22Rv1 (cell line): ENCODE measurements at regions not wholly inside any gene's neighbourhood (a gene's known extent, or its start where the extent isn't known, plus 50 kb on each side); places are given as distances from the start of the nearest gene placed in this dataset.

Experiments used
- CTCF ChIP-seq: fragments of 450-650 bp; IDR thresholded peaks from 2 replicates; pipeline ENCODE4 v1.5.1; 2017; ENCODE audit warnings: mild to moderate bottlenecking
- ZFX ChIP-seq: fragments of 450-650 bp; IDR thresholded peaks from 2 replicates; pipeline ENCODE4 v1.6.1; 2017; ENCODE audit warnings: antibody characterized with exemption, borderline replicate concordance

DNA sequence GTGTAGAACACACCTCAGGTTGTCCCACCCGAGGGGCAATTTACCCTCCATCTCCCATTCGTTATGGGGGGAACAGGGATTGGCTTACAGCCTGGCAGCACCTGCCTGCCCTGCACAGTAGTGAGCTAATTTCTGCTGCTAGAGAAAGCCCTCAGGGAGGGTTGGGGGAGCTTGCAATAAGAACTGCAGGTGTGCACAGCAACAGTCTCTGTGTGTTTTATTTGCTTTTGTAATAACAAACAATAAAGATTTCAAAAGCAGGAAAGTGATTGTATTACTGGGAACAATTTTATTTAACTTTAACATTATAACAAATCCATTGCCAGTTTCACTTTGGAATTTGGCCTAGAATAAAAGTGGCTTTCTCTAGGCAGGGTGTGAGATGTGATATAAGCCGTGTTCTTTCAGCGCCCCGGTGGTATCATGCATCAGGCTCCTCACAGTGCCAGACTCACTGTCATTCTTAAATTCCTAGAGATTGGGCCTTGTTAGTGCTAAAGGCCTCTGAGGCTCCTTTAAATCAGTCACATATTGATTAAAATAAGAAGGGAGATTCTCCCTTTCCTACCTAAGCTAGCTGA is 81.1 kb downstream of the RMI1 start:
- TF ChIP-seq CTCF (no peak), ZFX (no peak)
